ENCODE measurements at regions not wholly inside any gene's neighbourhood (a gene's known extent, or its start where the extent isn't known, plus 50 kb on each side); places are given as distances from the start of the nearest gene placed in this dataset.

- intact Hi-C loops (cut with micrococcal nuclease), result no loop called here
- no peak overlapping the region for H3K9ac ChIP-seq (ENCODE audit: low read length)
- H3K4me1 ChIP-seq (ENCODE audit: control insufficient read depth in 1 of 2, insufficient read depth in 2 of 2, low read length in 2 of 2), result no peaks in the 10 kb centered on the region
- no peaks in the 10 kb centered on the region for H3K27me3 ChIP-seq (ENCODE audit: insufficient read depth, low read length)
- no peak overlapping the region for H2AFZ ChIP-seq (ENCODE audit: low read depth, low read length, poor library complexity, severe bottlenecking)
- TF ChIP-seq CTCF (IDR thresholded peaks at IDR 0.05 in 2 of 3, conservative IDR thresholded peaks at IDR 0.05 in 1 of 3; ENCODE audit: borderline replicate concordance in 1 of 3, insufficient read depth in 1 of 3, low read depth in 2 of 3, low read length in 2 of 3), result no peak
- TF ChIP-seq REST (IDR thresholded peaks at IDR 0.05; ENCODE audit: low read depth), result no peak
- TF ChIP-seq CBX3 (IDR thresholded peaks at IDR 0.05; ENCODE audit: low read depth), result no peak
- H3K4me2 ChIP-seq (ENCODE audit: low read length), result no peak overlapping the region
- ChIA-PET CTCF (no interaction called here), RAD21 (ENCODE audit: low non-redundant PET in 1 of 2, low total read pairs in 2 of 2, uncharacterized antibody in 2 of 2, unreplicated experiment in 2 of 2) (no interaction called here), POLR2A (no interaction called here)
- H3K4me3 ChIP-seq (replicated peaks in 1 of 2; ENCODE audit: low read depth in 1 of 2, low read length in 2 of 2), result no peak overlapping the region
- H3K9me2 ChIP-seq (ENCODE audit: insufficient read depth), result no peaks in the 10 kb centered on the region
- BruUV-seq (replicated peaks), result no TSS peak
- H4K20me1 ChIP-seq (ENCODE audit: insufficient read depth), result no peaks in the 10 kb centered on the region
- no peak overlapping the region for H3K27ac ChIP-seq (ENCODE audit: low read depth, low read length)
- DNase-seq (ENCODE audit: low read depth, low spot score), result no peak
- H3K79me2 ChIP-seq (ENCODE audit: insufficient read depth, low read length), result no peaks in the 10 kb centered on the region
- no peaks in the 10 kb centered on the region for H3K9me3 ChIP-seq (ENCODE audit: control insufficient read depth in 1 of 2, insufficient read depth in 1 of 2, low read depth in 1 of 2, low read length in 2 of 2)
- no peaks in the 10 kb centered on the region for H3K36me3 ChIP-seq (ENCODE audit: control insufficient read depth in 1 of 2, insufficient read depth in 2 of 2, low read length in 2 of 2)
- no peak for ATAC-seq
These were observed 654.3 kb downstream of the METTL4 start for GRCh38 chr18:1916869-1917523.
